ENCODE measurements at regions not wholly inside any gene's neighbourhood (a gene's known extent, or its start where the extent isn't known, plus 50 kb on each side); places are given as distances from the start of the nearest gene placed in this dataset.

DNA sequence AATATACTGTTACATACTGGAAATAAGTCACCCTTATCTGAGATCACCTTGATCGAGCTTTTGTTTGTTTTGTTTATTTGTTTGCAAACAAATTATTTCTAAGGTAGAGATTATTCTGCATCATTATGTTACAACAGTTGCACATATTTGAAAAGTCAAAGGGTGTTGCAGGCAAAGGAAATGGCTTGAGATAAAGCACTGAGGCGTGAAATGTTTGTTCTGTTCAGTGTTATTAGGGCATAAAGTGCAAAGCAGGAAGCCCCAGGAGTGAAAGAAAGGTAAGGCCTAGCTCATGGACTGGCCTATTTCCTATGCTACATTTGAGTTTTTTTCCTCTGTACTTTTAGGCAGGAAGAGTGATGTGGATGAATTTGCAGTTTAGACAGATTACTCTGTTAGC lies 1815.6 kb upstream of the LRRTM1 start:
- TF ChIP-seq GATA2 (IDR thresholded peaks at IDR 0.05; ENCODE audit: low read depth, low read length) (no peak), GATA3 (IDR thresholded peaks at IDR 0.05; ENCODE audit: low read depth, low read length) (no peak)

- TF ChIP-seq GATA3 (IDR thresholded peaks at IDR 0.05; ENCODE audit: low read depth, low read length) (no peak), GATA2 (IDR thresholded peaks at IDR 0.05; ENCODE audit: low read depth, low read length) (no peak)
Measured at GRCh38 chr2:82109418-82109817, 1804.9 kb upstream of the LRRTM1 start.

DNA sequence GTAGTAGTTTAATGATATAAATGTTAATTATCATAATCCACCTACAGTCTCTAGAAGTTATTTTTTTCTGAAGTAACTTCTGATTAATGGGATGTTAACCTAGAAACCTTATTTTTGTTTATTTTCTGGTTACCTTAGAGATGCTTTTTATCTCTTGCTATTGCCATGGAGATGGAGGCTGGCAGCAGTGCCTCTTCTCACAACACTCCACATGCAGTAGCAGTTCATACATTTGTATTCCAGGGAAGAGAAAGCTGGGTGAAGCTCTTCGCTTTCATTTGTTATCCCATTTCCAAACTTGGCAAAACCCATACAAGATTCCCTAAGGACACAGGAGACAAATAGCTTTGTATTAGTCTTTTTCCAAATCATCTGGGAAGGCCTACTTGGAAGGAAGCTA lies 1794.1 kb upstream of the LRRTM1 start:
- TF ChIP-seq GATA2 (IDR thresholded peaks at IDR 0.05; ENCODE audit: low read depth, low read length), result no peak
- no peak for TF ChIP-seq GATA3 (IDR thresholded peaks at IDR 0.05; ENCODE audit: low read depth, low read length)

DNA sequence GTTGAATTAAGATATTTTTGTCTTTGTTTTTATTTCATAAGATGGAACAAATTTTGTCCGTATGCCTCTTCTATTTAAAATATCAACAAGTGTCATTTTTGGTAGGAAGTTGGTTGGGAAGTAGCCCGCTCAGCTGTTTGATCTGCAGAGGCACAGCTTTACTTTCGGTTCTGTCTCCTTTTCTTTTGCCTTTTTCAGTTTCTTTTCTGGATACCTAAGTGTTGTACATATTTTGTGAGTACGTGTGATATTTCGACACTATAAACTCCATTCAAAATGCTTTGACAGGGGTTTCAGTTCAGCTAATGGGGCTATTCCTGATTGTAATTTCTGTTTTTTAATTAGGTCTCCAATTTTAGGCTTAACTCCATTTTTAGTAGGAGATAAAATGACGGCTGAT lies 1785.0 kb upstream of the LRRTM1 start:
- no peak for TF ChIP-seq GATA3 (IDR thresholded peaks at IDR 0.05; ENCODE audit: low read depth, low read length)
- no peak for TF ChIP-seq GATA2 (IDR thresholded peaks at IDR 0.05; ENCODE audit: low read depth, low read length)

- TF ChIP-seq GATA2 (IDR thresholded peaks at IDR 0.05; ENCODE audit: low read depth, low read length) (no peak), GATA3 (IDR thresholded peaks at IDR 0.05; ENCODE audit: low read depth, low read length) (no peak)
Measured at GRCh38 chr2:82084679-82085392, 1780.3 kb upstream of the LRRTM1 start.

DNA sequence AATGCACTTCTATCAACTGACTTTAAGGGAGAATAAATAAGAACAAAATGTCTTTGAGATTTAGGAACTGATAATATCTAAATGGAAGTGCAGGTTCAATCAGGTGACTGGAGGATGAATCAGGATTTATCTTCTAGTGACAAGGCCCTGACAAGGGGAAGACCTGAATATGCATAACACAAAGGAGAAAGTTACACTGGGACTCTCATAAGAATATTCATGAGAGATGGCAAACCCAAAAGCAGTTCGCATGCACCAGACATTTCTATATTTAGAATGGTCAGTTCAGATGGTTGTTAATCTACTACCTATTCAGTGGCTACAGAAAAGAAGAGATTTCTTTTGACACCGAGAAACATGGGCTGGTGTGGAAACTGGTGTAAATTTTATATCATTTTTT lies 1771.3 kb upstream of the LRRTM1 start:
- TF ChIP-seq GATA3 (IDR thresholded peaks at IDR 0.05; ENCODE audit: low read depth, low read length) (no peak), GATA2 (IDR thresholded peaks at IDR 0.05; ENCODE audit: low read depth, low read length) (no peak)

GRCh38 chr2:82062463-82062862 lies 1757.9 kb upstream of the LRRTM1 start:
- TF ChIP-seq GATA2 (IDR thresholded peaks at IDR 0.05; ENCODE audit: low read depth, low read length) (no peak), GATA3 (IDR thresholded peaks at IDR 0.05; ENCODE audit: low read depth, low read length) (no peak)

- TF ChIP-seq GATA3 (IDR thresholded peaks at IDR 0.05; ENCODE audit: low read depth, low read length) (no peak), GATA2 (IDR thresholded peaks at IDR 0.05; ENCODE audit: low read depth, low read length) (no peak)
Measured at GRCh38 chr2:82055846-82056245, 1751.3 kb upstream of the LRRTM1 start.

- TF ChIP-seq GATA2 (IDR thresholded peaks at IDR 0.05; ENCODE audit: low read depth, low read length) (no peak), GATA3 (IDR thresholded peaks at IDR 0.05; ENCODE audit: low read depth, low read length) (no peak)
Measured at GRCh38 chr2:82043867-82044266, 1739.3 kb upstream of the LRRTM1 start.

- TF ChIP-seq GATA2 (IDR thresholded peaks at IDR 0.05; ENCODE audit: low read depth, low read length) (no peak), GATA3 (IDR thresholded peaks at IDR 0.05; ENCODE audit: low read depth, low read length) (no peak)
Measured at GRCh38 chr2:82027921-82028615, 1723.5 kb upstream of the LRRTM1 start.

- TF ChIP-seq GATA2 (IDR thresholded peaks at IDR 0.05; ENCODE audit: low read depth, low read length) (no peak), GATA3 (IDR thresholded peaks at IDR 0.05; ENCODE audit: low read depth, low read length) (no peak)
Measured at GRCh38 chr2:82023710-82024109, 1719.2 kb upstream of the LRRTM1 start.

GRCh38 chr2:82013641-82014040 lies 1709.1 kb upstream of the LRRTM1 start:
- no peak for TF ChIP-seq GATA3 (IDR thresholded peaks at IDR 0.05; ENCODE audit: low read depth, low read length)
- TF ChIP-seq GATA2 (IDR thresholded peaks at IDR 0.05; ENCODE audit: low read depth, low read length), result no peak

DNA sequence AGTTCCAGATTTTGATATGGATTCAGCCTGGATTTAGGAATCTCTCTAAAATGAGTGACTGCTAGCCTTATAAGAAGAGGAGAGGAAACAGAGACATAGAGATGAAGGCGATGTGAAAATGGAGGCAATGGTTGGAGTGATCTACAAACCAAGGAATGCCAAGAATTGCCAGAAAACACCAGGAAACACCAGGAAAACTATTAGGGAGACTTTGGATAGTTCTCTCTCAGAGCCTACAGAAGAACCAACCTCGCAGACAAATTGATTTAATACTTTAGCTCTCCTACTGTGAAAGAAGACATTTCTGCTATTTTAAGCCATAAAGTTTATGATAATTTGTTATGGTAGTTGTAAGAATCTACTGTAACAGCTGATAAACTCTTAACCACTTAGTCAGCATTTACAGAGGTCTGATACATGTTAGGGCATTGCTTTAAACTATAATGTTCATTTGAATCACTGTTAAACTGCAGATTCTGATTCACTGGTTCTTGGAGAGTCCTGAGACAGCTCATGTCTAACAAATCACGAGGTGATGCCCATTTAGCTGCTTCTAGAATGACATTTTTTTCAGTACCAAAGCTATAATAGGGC lies 1702.6 kb upstream of the LRRTM1 start:
- TF ChIP-seq GATA3 (IDR thresholded peaks at IDR 0.05; ENCODE audit: low read depth, low read length) (no peak), GATA2 (IDR thresholded peaks at IDR 0.05; ENCODE audit: low read depth, low read length) (no peak)

DNA sequence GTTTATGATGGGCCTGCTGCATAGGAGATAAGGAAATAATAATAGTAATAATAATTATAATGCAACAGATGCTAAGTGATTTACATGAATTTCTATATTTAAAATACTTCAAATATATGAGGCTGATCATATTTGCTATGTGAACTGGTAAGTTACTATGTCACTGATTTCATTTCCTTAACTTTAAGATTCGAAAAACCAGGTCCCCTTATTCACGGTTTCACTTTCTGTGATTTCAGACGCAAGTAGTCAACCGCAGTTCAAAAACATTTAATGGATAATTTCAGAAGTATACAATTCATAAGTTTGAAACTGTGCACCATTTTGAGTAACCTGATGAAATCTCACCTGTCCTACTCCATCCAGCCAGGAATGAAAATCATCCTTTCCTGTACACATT lies 1697.1 kb upstream of the LRRTM1 start:
- TF ChIP-seq GATA3 (IDR thresholded peaks at IDR 0.05; ENCODE audit: low read depth, low read length), result no peak
- TF ChIP-seq GATA2 (IDR thresholded peaks at IDR 0.05; ENCODE audit: low read depth, low read length), result no peak

- TF ChIP-seq GATA2 (IDR thresholded peaks at IDR 0.05; ENCODE audit: low read depth, low read length) (no peak), GATA3 (IDR thresholded peaks at IDR 0.05; ENCODE audit: low read depth, low read length) (no peak)
Measured at GRCh38 chr2:82000606-82001005, 1696.1 kb upstream of the LRRTM1 start.

All from SH-SY5Y (cell line).